ENCODE measurements at regions not wholly inside any gene's neighbourhood (a gene's known extent, or its start where the extent isn't known, plus 50 kb on each side); places are given as distances from the start of the nearest gene placed in this dataset.

GRCh38 chr1:38778051-38778450 is 81.5 kb downstream of the RRAGC start:
- TF ChIP-seq, protein P1, sequence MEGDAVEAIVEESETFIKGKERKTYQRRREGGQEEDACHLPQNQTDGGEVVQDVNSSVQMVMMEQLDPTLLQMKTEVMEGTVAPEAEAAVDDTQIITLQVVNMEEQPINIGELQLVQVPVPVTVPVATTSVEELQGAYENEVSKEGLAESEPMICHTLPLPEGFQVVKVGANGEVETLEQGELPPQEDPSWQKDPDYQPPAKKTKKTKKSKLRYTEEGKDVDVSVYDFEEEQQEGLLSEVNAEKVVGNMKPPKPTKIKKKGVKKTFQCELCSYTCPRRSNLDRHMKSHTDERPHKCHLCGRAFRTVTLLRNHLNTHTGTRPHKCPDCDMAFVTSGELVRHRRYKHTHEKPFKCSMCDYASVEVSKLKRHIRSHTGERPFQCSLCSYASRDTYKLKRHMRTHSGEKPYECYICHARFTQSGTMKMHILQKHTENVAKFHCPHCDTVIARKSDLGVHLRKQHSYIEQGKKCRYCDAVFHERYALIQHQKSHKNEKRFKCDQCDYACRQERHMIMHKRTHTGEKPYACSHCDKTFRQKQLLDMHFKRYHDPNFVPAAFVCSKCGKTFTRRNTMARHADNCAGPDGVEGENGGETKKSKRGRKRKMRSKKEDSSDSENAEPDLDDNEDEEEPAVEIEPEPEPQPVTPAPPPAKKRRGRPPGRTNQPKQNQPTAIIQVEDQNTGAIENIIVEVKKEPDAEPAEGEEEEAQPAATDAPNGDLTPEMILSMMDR (IDR thresholded peaks at IDR 0.05; ENCODE audit: low read length), result no peak
- no peak for TF ChIP-seq EZH2 (IDR thresholded peaks at IDR 0.05; ENCODE audit: borderline replicate concordance, low read length)

All from OCI-LY1 (cell line).